Naive thymus-derived CD4-positive, alpha-beta T cell (primary cell): ENCODE measurements at regions not wholly inside any gene's neighbourhood (a gene's known extent, or its start where the extent isn't known, plus 50 kb on each side); places are given as distances from the start of the nearest gene placed in this dataset.

Experiments
- ATAC-seq: fragments of 150-1000 bp; cut with Tn5 transposase; 2 replicates; pipeline ENCODE4 v1.10.0; 2021; ENCODE audit warnings: mild to moderate bottlenecking, moderate library complexity
- CTCF ChIA-PET: fragments of 350-600 bp; sonication (Branson Sonifier 250); formaldehyde crosslinking; loops from one replicate; lab custom pipeline; 2021; ENCODE audit warnings: antibody characterized with exemption; lab: Charles Lee
- POLR2A ChIA-PET: fragments of 350-600 bp; sonication (Branson Sonifier 250); formaldehyde crosslinking; loops from one replicate; lab custom pipeline; 2021; ENCODE audit warnings: antibody characterized with exemption, inconsistent platforms; lab: Charles Lee
- DNase-seq, 9 donors: peaks; one replicate each; pipeline versions ENCODE4 v3.0.0 to v3.0.0-alpha.2; 2020 to 2022; ENCODE audit warnings: mixed read lengths in 1 of 9
- H3K27ac ChIP-seq: one replicate; pipeline ENCODE4 v1.7.0; 2013; ENCODE audit warnings: mild to moderate bottlenecking, low read depth, low read length, moderate library complexity
- H3K27me3 ChIP-seq, 2 donors: one replicate each; pipeline ENCODE4 v1.7.0; 2013; ENCODE audit warnings: low read length in 2 of 2, mild to moderate bottlenecking in 2 of 2, moderate library complexity in 2 of 2; ENCODE audit not compliant: control insufficient read depth in 2 of 2, insufficient read depth in 2 of 2
- H3K36me3 ChIP-seq, 3 experiments: 1 replicate in 2 of 3; 2 replicates in 1 of 3; pipeline ENCODE4 v1.7.0; 2013; ENCODE audit warnings: low read length in 3 of 3, mild to moderate bottlenecking in 3 of 3, moderate library complexity in 1 of 3; ENCODE audit not compliant: insufficient read depth in 3 of 3, control insufficient read depth in 2 of 3
- H3K4me1 ChIP-seq, 2 donors: one replicate each; pipeline ENCODE4 v1.7.0; 2013; ENCODE audit warnings: low read length in 2 of 2, mild to moderate bottlenecking in 2 of 2, moderate library complexity in 1 of 2; ENCODE audit not compliant: control insufficient read depth in 2 of 2, insufficient read depth in 2 of 2
- H3K4me3 ChIP-seq: 2 replicates; pipeline ENCODE4 v1.7.0; 2013; ENCODE audit warnings: mild to moderate bottlenecking, low read length
- H3K9me3 ChIP-seq, 3 experiments: 1 replicate in 2 of 3; 2 replicates in 1 of 3; pipeline ENCODE4 v1.7.0; 2013; ENCODE audit warnings: low read length in 3 of 3; ENCODE audit not compliant: control insufficient read depth in 2 of 3
- H3K27ac Mint-ChIP-seq, 9 donors: one replicate each; pipeline ENCODE4 v1.8.0; 2020 to 2022; ENCODE audit warnings: mixed read lengths in 9 of 9, mild to moderate bottlenecking in 8 of 9, moderate library complexity in 5 of 9, inconsistent platforms in 2 of 9
- H3K27me3 Mint-ChIP-seq, 5 donors: one replicate each; pipeline ENCODE4 v1.8.0; 2021 to 2022; ENCODE audit warnings: mixed read lengths in 5 of 5, mild to moderate bottlenecking in 1 of 5
- H3K36me3 Mint-ChIP-seq, 5 donors: one replicate each; pipeline ENCODE4 v1.8.0; 2020 to 2022; ENCODE audit warnings: mixed read lengths in 5 of 5, mild to moderate bottlenecking in 3 of 5, inconsistent platforms in 1 of 5
- H3K4me1 Mint-ChIP-seq, 7 donors: one replicate each; pipeline ENCODE4 v1.8.0; 2020 to 2022; ENCODE audit warnings: mixed read lengths in 7 of 7, mild to moderate bottlenecking in 3 of 7, inconsistent platforms in 1 of 7
- H3K4me3 Mint-ChIP-seq, 10 donors: one replicate each; pipeline ENCODE4 v1.8.0; 2020 to 2022; ENCODE audit warnings: mild to moderate bottlenecking in 10 of 10, mixed read lengths in 10 of 10, moderate library complexity in 6 of 10, inconsistent platforms in 2 of 10
- H3K9me3 Mint-ChIP-seq, 11 donors: one replicate each; pipeline ENCODE4 v1.8.0; 2020 to 2022; ENCODE audit warnings: mixed read lengths in 11 of 11, mild to moderate bottlenecking in 4 of 11, inconsistent platforms in 1 of 11, moderate library complexity in 1 of 11
- intact Hi-C, 2 donors: fragments of 100-400 bp; cut with micrococcal nuclease; formaldehyde crosslinking; loops; one replicate each; pipeline ENCODE4 v1.15.1; 2023

- DNase-seq = no peak
- peak overlapping the region in 1 of 9 donors; percentile 28 for H3K27ac Mint-ChIP-seq
- H3K36me3 Mint-ChIP-seq = no peaks in the 10 kb centered on the region
- Histone ChIP-seq H3K4me3 (no peak overlapping the region), H3K27me3 (no peaks in the 10 kb centered on the region), H3K4me1 (no peaks in the 10 kb centered on the region), H3K9me3 (no peaks in the 10 kb centered on the region), H3K27ac (no peak overlapping the region), H3K36me3 (no peaks in the 10 kb centered on the region)
- ChIA-PET POLR2A (no interaction called here), CTCF (no interaction called here)
- no peaks in the 10 kb centered on the region for H3K4me1 Mint-ChIP-seq
- peaks cover 6 to 31% (median 12%) of the 10 kb centered on the region in 5 donors for H3K27me3 Mint-ChIP-seq
- H3K9me3 Mint-ChIP-seq = peaks cover 0 to 5% (median 0%) of the 10 kb centered on the region in 11 donors
- no peak overlapping the region for H3K4me3 Mint-ChIP-seq
- ATAC-seq = no peak
- intact Hi-C loops = no loop called here
These were observed 65.6 kb upstream of the TMEM72 start for GRCh38 chr10:44845361-44846175.

GRCh38 chr10:44847110-44847509, 64.0 kb upstream of the TMEM72 start:
- Mint-ChIP-seq H3K27me3 (peaks cover 2 to 18% (median 5%) of the 10 kb centered on the region in 5 donors), H3K4me3 (no peak overlapping the region), H3K9me3 (peaks cover 0 to 5% (median 0%) of the 10 kb centered on the region in 11 donors), H3K36me3 (no peaks in the 10 kb centered on the region), H3K4me1 (no peaks in the 10 kb centered on the region), H3K27ac (no peak overlapping the region)
- no peak for ATAC-seq
- Histone ChIP-seq H3K36me3 (no peaks in the 10 kb centered on the region), H3K27ac (no peak overlapping the region), H3K4me3 (no peak overlapping the region), H3K4me1 (no peaks in the 10 kb centered on the region), H3K9me3 (no peaks in the 10 kb centered on the region), H3K27me3 (no peaks in the 10 kb centered on the region)
- intact Hi-C loops = no loop called here
- ChIA-PET CTCF (interaction anchor here (1.0 kb wide), 1 partner anchor 11 kb away, joined by 4 read pairs; no protein-coding TSS in a partner anchor), POLR2A (no interaction called here)
- no peak for DNase-seq

GRCh38 chr10:44848211-44848610, 62.9 kb upstream of the TMEM72 start:
- no peak overlapping the region for H3K27ac ChIP-seq
- H3K36me3 ChIP-seq = no peaks in the 10 kb centered on the region
- ChIA-PET CTCF (interaction anchor here (0.8 kb wide), 1 partner anchor 13 kb away, joined by 4 read pairs; no protein-coding TSS in a partner anchor), POLR2A (no interaction called here)
- Mint-ChIP-seq H3K9me3 (peaks cover 0 to 5% (median 0%) of the 10 kb centered on the region in 11 donors), H3K36me3 (no peaks in the 10 kb centered on the region), H3K4me3 (no peak overlapping the region), H3K27me3 (peaks cover 2 to 17% (median 5%) of the 10 kb centered on the region in 5 donors), H3K4me1 (no peaks in the 10 kb centered on the region), H3K27ac (no peak overlapping the region)
- no peaks in the 10 kb centered on the region for H3K27me3 ChIP-seq
- no peaks in the 10 kb centered on the region for H3K4me1 ChIP-seq
- no peaks in the 10 kb centered on the region for H3K9me3 ChIP-seq
- DNase-seq (no peak), ATAC-seq (no peak)
- no peak overlapping the region for H3K4me3 ChIP-seq
- intact Hi-C loops = no loop called here

GRCh38 chr10:44849936-44850335, 61.2 kb upstream of the TMEM72 start:
- peaks cover 0 to 5% (median 0%) of the 10 kb centered on the region in 11 donors for H3K9me3 Mint-ChIP-seq
- H3K27ac Mint-ChIP-seq = no peak overlapping the region
- no peaks in the 10 kb centered on the region for H3K4me1 Mint-ChIP-seq
- no peaks in the 10 kb centered on the region for H3K4me1 ChIP-seq
- ATAC-seq (no peak), DNase-seq (no peak)
- peaks cover 0 to 13% (median 5%) of the 10 kb centered on the region in 5 donors for H3K27me3 Mint-ChIP-seq
- CTCF ChIA-PET = no interaction called here
- H3K4me3 ChIP-seq = no peak overlapping the region
- no peaks in the 10 kb centered on the region for H3K36me3 ChIP-seq
- POLR2A ChIA-PET = no interaction called here
- no peak overlapping the region for H3K4me3 Mint-ChIP-seq
- no peaks in the 10 kb centered on the region for H3K27me3 ChIP-seq
- H3K9me3 ChIP-seq = no peaks in the 10 kb centered on the region
- intact Hi-C loops = no loop called here
- H3K36me3 Mint-ChIP-seq = no peaks in the 10 kb centered on the region
- H3K27ac ChIP-seq = no peak overlapping the region

GRCh38 chr10:44850356-44850934, 60.7 kb upstream of the TMEM72 start:
- H3K27ac Mint-ChIP-seq = peak overlapping the region in 1 of 9 donors; percentile 41
- Histone ChIP-seq H3K27ac (no peak overlapping the region), H3K4me3 (no peak overlapping the region), H3K27me3 (no peaks in the 10 kb centered on the region), H3K9me3 (no peaks in the 10 kb centered on the region), H3K4me1 (no peaks in the 10 kb centered on the region), H3K36me3 (no peaks in the 10 kb centered on the region)
- H3K36me3 Mint-ChIP-seq = no peaks in the 10 kb centered on the region
- peaks cover 0 to 12% (median 5%) of the 10 kb centered on the region in 5 donors for H3K27me3 Mint-ChIP-seq
- DNase-seq (no peak), ATAC-seq (no peak)
- peaks cover 0 to 5% (median 0%) of the 10 kb centered on the region in 11 donors for H3K9me3 Mint-ChIP-seq
- intact Hi-C loops = no loop called here
- POLR2A ChIA-PET = no interaction called here
- H3K4me3 Mint-ChIP-seq = no peak overlapping the region
- no peaks in the 10 kb centered on the region for H3K4me1 Mint-ChIP-seq
- CTCF ChIA-PET = no interaction called here

- no peak overlapping the region for H3K4me3 Mint-ChIP-seq
- ChIA-PET CTCF (no interaction called here), POLR2A (no interaction called here)
- no peak overlapping the region for H3K27ac Mint-ChIP-seq
- no peaks in the 10 kb centered on the region for H3K27me3 ChIP-seq
- H3K9me3 ChIP-seq = no peaks in the 10 kb centered on the region
- H3K4me3 ChIP-seq = no peak overlapping the region
- no peaks in the 10 kb centered on the region for H3K4me1 Mint-ChIP-seq
- H3K27ac ChIP-seq = no peak overlapping the region
- ATAC-seq = no peak
- H3K27me3 Mint-ChIP-seq = peaks cover 0 to 5% (median 0%) of the 10 kb centered on the region in 5 donors
- no peaks in the 10 kb centered on the region for H3K36me3 Mint-ChIP-seq
- H3K4me1 ChIP-seq = no peaks in the 10 kb centered on the region
- DNase-seq = no peak
- no peaks in the 10 kb centered on the region for H3K36me3 ChIP-seq
- intact Hi-C loops = no loop called here
- H3K9me3 Mint-ChIP-seq = peaks cover 0 to 5% (median 0%) of the 10 kb centered on the region in 11 donors
These were observed 59.7 kb upstream of the TMEM72 start for GRCh38 chr10:44851413-44851812.
